ENCODE measurements at regions not wholly inside any gene's neighbourhood (a gene's known extent, or its start where the extent isn't known, plus 50 kb on each side); places are given as distances from the start of the nearest gene placed in this dataset.

- TF ChIP-seq TAF1 (IDR thresholded peaks at IDR 0.05; ENCODE audit: borderline replicate concordance, insufficient read depth, low read length) (no peak), FOXP2 (optimal IDR thresholded peaks at IDR 0.05; ENCODE audit: borderline replicate concordance, extremely low read depth, extremely low read length, insufficient read depth) (no peak), POLR2AphosphoS5 (IDR thresholded peaks at IDR 0.05; ENCODE audit: low read depth, low read length) (no peak)
These were observed 246.9 kb downstream of the RPS24 start for GRCh38 chr10:78280604-78281003.
